Natural killer cell (primary cell): ENCODE measurements at regions not wholly inside any gene's neighbourhood (a gene's known extent, or its start where the extent isn't known, plus 50 kb on each side); places are given as distances from the start of the nearest gene placed in this dataset.

Experiments
- ATAC-seq, 3 donors: fragments of 150-1000 bp in 2 of 3; fragments of 200-7000 bp in 1 of 3; cut with Tn5 transposase; 1 replicate in 1 of 3; 2 replicates in 2 of 3; pipeline ENCODE4 v1.10.0; 2021; ENCODE audit warnings: mild to moderate bottlenecking in 2 of 3, moderate library complexity in 2 of 3
- DNase-seq, 2 donors: peaks; one replicate each; pipeline versions ENCODE4 v3.0.0 to v3.0.0-alpha.2; 2013 to 2021; ENCODE audit warnings: mixed read lengths in 1 of 2
- H3K27ac ChIP-seq: one replicate; pipeline ENCODE4 v1.5.1; 2013; ENCODE audit warnings: mild to moderate bottlenecking, low read length
- H3K27me3 ChIP-seq: one replicate; pipeline ENCODE4 v1.6.1; 2013; ENCODE audit warnings: low read length; ENCODE audit not compliant: control insufficient read depth, insufficient read depth
- H3K36me3 ChIP-seq: one replicate; pipeline ENCODE4 v1.6.1; 2013; ENCODE audit warnings: low read length; ENCODE audit not compliant: control insufficient read depth, insufficient read depth
- H3K4me1 ChIP-seq: one replicate; pipeline ENCODE4 v1.6.1; 2013; ENCODE audit warnings: low read length; ENCODE audit not compliant: control insufficient read depth, insufficient read depth
- H3K4me3 ChIP-seq: one replicate; pipeline ENCODE4 v1.5.1; 2013; ENCODE audit warnings: low read length
- H3K9me3 ChIP-seq: one replicate; pipeline ENCODE4 v1.6.1; 2013; ENCODE audit warnings: low read length; ENCODE audit not compliant: control insufficient read depth, insufficient read depth
- H3K27ac Mint-ChIP-seq, 2 donors: one replicate each; pipeline ENCODE4 v1.8.0; 2022; ENCODE audit warnings: mild to moderate bottlenecking in 2 of 2, mixed read lengths in 2 of 2, moderate library complexity in 1 of 2
- H3K27me3 Mint-ChIP-seq, 2 donors: one replicate each; pipeline ENCODE4 v1.8.0; 2022; ENCODE audit warnings: low read depth in 2 of 2, mixed read lengths in 2 of 2
- H3K36me3 Mint-ChIP-seq: one replicate; pipeline ENCODE4 v1.8.0; 2022; ENCODE audit warnings: mixed read lengths
- H3K4me1 Mint-ChIP-seq, 2 donors: one replicate each; pipeline ENCODE4 v1.8.0; 2022; ENCODE audit warnings: mixed read lengths in 2 of 2
- H3K4me3 Mint-ChIP-seq: one replicate; pipeline ENCODE4 v1.8.0; 2022; ENCODE audit warnings: mild to moderate bottlenecking, moderate library complexity, mixed read lengths
- H3K9me3 Mint-ChIP-seq, 2 donors: one replicate each; pipeline ENCODE4 v1.8.0; 2022; ENCODE audit warnings: mixed read lengths in 2 of 2
- WGBS: methylation state at CpG from one replicate; pipeline ENCODE4 v1.1.7; 2013; ENCODE audit warnings: missing lambda C conversion rate; ENCODE audit not compliant: insufficient coverage; 5-methylcytosine and 5-hydroxymethylcytosine counted together
- intact Hi-C: fragments of 100-400 bp; cut with micrococcal nuclease; formaldehyde crosslinking; loops from one replicate; pipeline ENCODE4 v1.14.2; 2022
- TF ChIP-seq, protein P1 (sequence below): fragments of 200-600 bp; IDR thresholded peaks from one replicate; pipeline ENCODE4 v1.8.0; 2022; ENCODE audit warnings: antibody characterized with exemption

DNA sequence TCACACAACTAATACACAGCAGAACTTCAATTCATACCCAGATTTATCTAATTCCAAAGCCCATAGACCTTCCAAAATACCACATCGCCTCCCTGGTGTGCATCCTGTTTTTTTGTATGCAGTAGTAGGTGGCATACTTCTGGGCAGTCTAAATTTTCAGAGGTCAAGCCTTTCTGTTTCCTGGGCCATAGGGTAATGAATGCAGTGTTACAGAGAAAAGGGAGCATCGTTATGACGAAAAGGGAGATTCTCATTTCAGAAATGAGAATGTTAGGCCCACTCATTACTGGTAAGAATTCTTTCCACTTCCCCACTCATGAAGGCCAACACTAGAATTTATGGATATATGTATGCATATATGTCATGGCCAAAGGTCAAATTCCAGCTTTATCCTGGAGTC, 267.8 kb upstream of the ASIC2 start:
- no peak for DNase-seq
- ATAC-seq = no peak
- Mint-ChIP-seq H3K4me1 (no peaks in the 10 kb centered on the region), H3K4me3 (no peak overlapping the region), H3K27ac (no peak overlapping the region), H3K36me3 (no peaks in the 10 kb centered on the region), H3K9me3 (no peaks in the 10 kb centered on the region), H3K27me3 (no peaks in the 10 kb centered on the region)
- TF ChIP-seq, protein P1, sequence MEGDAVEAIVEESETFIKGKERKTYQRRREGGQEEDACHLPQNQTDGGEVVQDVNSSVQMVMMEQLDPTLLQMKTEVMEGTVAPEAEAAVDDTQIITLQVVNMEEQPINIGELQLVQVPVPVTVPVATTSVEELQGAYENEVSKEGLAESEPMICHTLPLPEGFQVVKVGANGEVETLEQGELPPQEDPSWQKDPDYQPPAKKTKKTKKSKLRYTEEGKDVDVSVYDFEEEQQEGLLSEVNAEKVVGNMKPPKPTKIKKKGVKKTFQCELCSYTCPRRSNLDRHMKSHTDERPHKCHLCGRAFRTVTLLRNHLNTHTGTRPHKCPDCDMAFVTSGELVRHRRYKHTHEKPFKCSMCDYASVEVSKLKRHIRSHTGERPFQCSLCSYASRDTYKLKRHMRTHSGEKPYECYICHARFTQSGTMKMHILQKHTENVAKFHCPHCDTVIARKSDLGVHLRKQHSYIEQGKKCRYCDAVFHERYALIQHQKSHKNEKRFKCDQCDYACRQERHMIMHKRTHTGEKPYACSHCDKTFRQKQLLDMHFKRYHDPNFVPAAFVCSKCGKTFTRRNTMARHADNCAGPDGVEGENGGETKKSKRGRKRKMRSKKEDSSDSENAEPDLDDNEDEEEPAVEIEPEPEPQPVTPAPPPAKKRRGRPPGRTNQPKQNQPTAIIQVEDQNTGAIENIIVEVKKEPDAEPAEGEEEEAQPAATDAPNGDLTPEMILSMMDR = no peak
- Histone ChIP-seq H3K9me3 (no peaks in the 10 kb centered on the region), H3K4me1 (no peaks in the 10 kb centered on the region), H3K27ac (no peak overlapping the region), H3K27me3 (no peaks in the 10 kb centered on the region), H3K4me3 (no peak overlapping the region), H3K36me3 (no peaks in the 10 kb centered on the region)
- 100% methylated on average over 1 of the region's 3 CpGs for WGBS
- intact Hi-C loops = no loop called here

DNA sequence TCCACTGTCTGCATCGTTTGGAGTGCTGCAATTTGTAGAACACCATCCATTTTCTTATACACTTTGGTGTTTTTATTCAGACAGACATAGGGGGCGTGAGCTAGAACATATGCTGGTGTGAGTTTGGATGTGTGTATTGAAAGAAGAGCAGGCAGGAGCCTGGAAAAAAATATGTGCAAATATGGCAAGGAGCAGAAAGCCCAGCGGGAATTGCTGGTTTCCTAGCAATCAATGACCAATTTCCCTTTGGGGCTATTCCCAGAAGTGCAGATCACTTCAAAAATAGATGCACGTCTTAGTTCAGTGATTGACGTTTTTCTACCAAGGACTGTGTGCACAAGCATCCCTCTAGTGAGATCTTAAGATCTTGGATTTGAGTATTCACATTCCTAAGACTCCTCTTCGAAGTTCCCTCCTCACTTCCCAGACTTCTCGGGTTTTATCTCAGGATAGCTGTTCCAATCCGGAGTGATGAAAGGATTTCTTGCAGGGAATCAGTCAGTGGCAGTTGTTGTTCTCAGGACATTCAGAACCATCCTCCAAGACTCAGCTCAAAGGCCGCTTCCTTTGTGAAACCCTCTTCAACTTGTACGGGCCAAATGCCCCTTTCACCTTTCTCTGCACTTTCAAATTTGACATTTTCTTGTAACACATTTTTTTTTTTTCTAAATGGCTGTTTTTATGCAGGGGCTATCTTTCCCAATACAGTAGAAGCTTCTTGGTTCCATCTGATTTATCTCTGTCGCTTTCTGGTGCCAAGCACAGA, 268.7 kb upstream of the ASIC2 start:
- Mint-ChIP-seq H3K27me3 (peaks cover 0 to 1% of the 10 kb centered on the region in 2 donors), H3K4me3 (no peak overlapping the region), H3K9me3 (no peaks in the 10 kb centered on the region), H3K4me1 (no peaks in the 10 kb centered on the region), H3K27ac (no peak overlapping the region), H3K36me3 (no peaks in the 10 kb centered on the region)
- ATAC-seq (no peak), DNase-seq (no peak)
- no peaks in the 10 kb centered on the region for H3K4me1 ChIP-seq
- H3K9me3 ChIP-seq = no peaks in the 10 kb centered on the region
- 72% methylated on average over 11 of the region's 11 CpGs for WGBS
- no peak overlapping the region for H3K4me3 ChIP-seq
- no peaks in the 10 kb centered on the region for H3K27me3 ChIP-seq
- intact Hi-C loops = no loop called here
- no peaks in the 10 kb centered on the region for H3K36me3 ChIP-seq
- TF ChIP-seq, protein P1 = no peak
- no peak overlapping the region for H3K27ac ChIP-seq

DNA sequence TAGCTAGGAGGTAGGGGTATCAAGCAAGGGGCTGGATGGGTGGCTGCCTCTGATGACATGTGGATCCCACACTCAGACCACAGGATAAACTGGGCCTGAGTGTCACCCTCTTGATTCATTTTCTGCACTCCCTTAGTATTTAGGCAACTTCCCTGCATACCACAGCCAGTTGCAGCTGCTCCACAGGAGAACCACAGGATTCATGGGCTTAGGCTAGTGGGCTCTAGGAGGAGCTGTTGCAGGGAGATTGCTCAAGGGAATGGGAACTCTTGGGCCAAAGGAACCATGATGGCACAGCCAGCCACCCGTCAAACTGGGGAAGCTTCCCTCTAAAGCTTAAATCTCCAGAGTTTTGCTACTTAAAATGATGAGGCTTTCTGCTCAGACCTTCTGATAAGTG, 269.7 kb upstream of the ASIC2 start:
- no peaks in the 10 kb centered on the region for H3K9me3 ChIP-seq
- Mint-ChIP-seq H3K36me3 (no peaks in the 10 kb centered on the region), H3K4me1 (no peaks in the 10 kb centered on the region), H3K27ac (no peak overlapping the region), H3K4me3 (no peak overlapping the region), H3K9me3 (no peaks in the 10 kb centered on the region), H3K27me3 (peaks cover 6 to 7% of the 10 kb centered on the region in 2 donors)
- DNase-seq (no peak), ATAC-seq (no peak)
- intact Hi-C loops = no loop called here
- H3K27ac ChIP-seq = no peak overlapping the region
- no peaks in the 10 kb centered on the region for H3K4me1 ChIP-seq
- no peaks in the 10 kb centered on the region for H3K36me3 ChIP-seq
- 82% methylated on average over 1 of the region's 1 CpG for WGBS
- TF ChIP-seq, protein P1 = no peak
- H3K27me3 ChIP-seq = no peaks in the 10 kb centered on the region
- no peak overlapping the region for H3K4me3 ChIP-seq

DNA sequence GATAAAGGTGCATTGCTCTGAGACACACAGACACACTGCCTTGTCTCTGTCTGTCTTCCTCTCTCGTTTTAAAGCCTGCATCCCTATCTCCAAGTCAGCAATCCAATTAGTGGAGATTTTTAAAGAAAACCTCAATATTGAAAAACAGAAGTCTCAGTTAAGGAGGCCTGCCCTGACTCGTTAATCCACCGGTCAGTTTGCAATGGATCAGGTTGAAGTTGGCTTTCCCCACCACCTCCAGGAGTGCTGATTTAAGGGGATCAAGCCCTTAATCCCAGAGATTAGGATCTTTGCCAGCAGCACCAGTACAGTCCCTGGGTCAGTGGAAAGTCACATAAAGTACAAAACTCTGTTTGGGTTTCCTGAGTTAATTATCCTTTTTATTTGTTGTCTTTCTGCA, 271.1 kb upstream of the ASIC2 start:
- no peaks in the 10 kb centered on the region for H3K27me3 ChIP-seq
- intact Hi-C loops = no loop called here
- 92% methylated on average over 3 of the region's 3 CpGs for WGBS
- Mint-ChIP-seq H3K36me3 (no peaks in the 10 kb centered on the region), H3K27me3 (peaks cover 6 to 7% of the 10 kb centered on the region in 2 donors), H3K9me3 (no peaks in the 10 kb centered on the region), H3K4me3 (no peak overlapping the region), H3K4me1 (no peaks in the 10 kb centered on the region), H3K27ac (no peak overlapping the region)
- no peaks in the 10 kb centered on the region for H3K9me3 ChIP-seq
- no peaks in the 10 kb centered on the region for H3K36me3 ChIP-seq
- TF ChIP-seq, protein P1 = no peak
- H3K27ac ChIP-seq = no peak overlapping the region
- ATAC-seq (no peak), DNase-seq (no peak)
- H3K4me1 ChIP-seq = no peaks in the 10 kb centered on the region
- H3K4me3 ChIP-seq = no peak overlapping the region
